GM23338 (cell line): ENCODE measurements at regions not wholly inside any gene's neighbourhood (a gene's known extent, or its start where the extent isn't known, plus 50 kb on each side); places are given as distances from the start of the nearest gene placed in this dataset.
"Not testable (repeated sequence)": the region's sequence is repeated elsewhere in the genome, so short reads cannot be mapped to it uniquely, and the experiment has no call there.

ENCODE experiments used
- CREB1 ChIP-seq: fragments of 250-450 bp; sonication (Bioruptor Pico); IDR thresholded peaks from 2 replicates; pipeline ENCODE4 v1.5.0; 2020; ENCODE audit warnings: low read depth, mild to moderate bottlenecking, moderate library complexity
- EZH2 ChIP-seq: fragments of 200-600 bp; sonication (generic); IDR thresholded peaks from one replicate; pipeline ENCODE4 v1.8.0; 2017; ENCODE audit warnings: antibody characterized with exemption, mild to moderate bottlenecking, low read depth; ENCODE audit not compliant: unreplicated experiment
- EZH2phosphoT487 ChIP-seq: fragments of 200-600 bp; sonication (generic); IDR thresholded peaks from one replicate; pipeline ENCODE4 v1.8.1; 2018; ENCODE audit warnings: antibody characterized with exemption; ENCODE audit not compliant: unreplicated experiment
- JUNB ChIP-seq: IDR thresholded peaks from one replicate; pipeline ENCODE4 v1.6.1; 2016; ENCODE audit warnings: antibody characterized with exemption; ENCODE audit not compliant: unreplicated experiment
- POLR2AphosphoS5 ChIP-seq: IDR thresholded peaks from 2 replicates; pipeline ENCODE4 v1.6.1; 2016; ENCODE audit warnings: antibody characterized with exemption, low read depth
- STAT1 ChIP-seq: IDR thresholded peaks from one replicate; pipeline ENCODE4 v1.6.1; 2016; ENCODE audit warnings: antibody characterized with exemption; ENCODE audit not compliant: unreplicated experiment
- ZNF114 ChIP-seq: fragments of 250-450 bp; sonication (Bioruptor Pico); IDR thresholded peaks from 2 replicates; pipeline ENCODE4 v1.5.0; 2020; ENCODE audit warnings: mild to moderate bottlenecking, moderate library complexity
- ZNF331 ChIP-seq: fragments of 250-450 bp; sonication (Bioruptor Pico); IDR thresholded peaks from 2 replicates; pipeline ENCODE4 v1.5.0; 2020; ENCODE audit warnings: low read depth, mild to moderate bottlenecking, moderate library complexity
- TF ChIP-seq, protein P1 (sequence below), 2 experiments: fragments of 200-600 bp in 1 of 2; sonication (generic) in 1 of 2; conservative IDR thresholded peaks; 2 replicates each; pipeline versions ENCODE4 v1.5.1 to v1.6.1; 2016 to 2017; ENCODE audit warnings: antibody characterized with exemption in 2 of 2, low read depth in 2 of 2, mild to moderate bottlenecking in 2 of 2, moderate library complexity in 1 of 2
- TF ChIP-seq, protein P2 (sequence below): IDR thresholded peaks from one replicate; pipeline ENCODE4 v1.6.1; 2018; ENCODE audit warnings: antibody characterized with exemption; ENCODE audit not compliant: unreplicated experiment
- TF ChIP-seq, protein P3 (sequence below): IDR thresholded peaks from 2 replicates; pipeline ENCODE4 v1.6.1; 2016; ENCODE audit warnings: antibody characterized with exemption

DNA sequence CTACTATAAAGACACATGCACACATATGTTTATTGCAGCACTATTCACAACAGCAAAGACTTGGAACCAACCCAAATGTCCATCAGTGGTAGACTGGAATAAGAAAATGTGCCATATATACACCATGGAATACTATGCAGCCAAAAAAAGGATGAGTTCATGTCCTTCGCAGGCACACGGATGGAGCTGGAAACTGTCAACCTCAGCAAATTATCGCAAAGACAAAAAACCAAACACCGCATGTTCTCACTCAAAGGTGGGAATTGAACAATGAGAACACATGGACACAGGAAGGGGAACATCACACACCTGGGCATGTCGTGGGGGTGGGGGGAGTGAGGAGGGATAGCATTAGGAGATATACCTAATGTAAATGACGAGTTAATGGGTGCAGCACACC, 460.1 kb upstream of the NRSN1 start:
- TF ChIP-seq, protein P1, sequence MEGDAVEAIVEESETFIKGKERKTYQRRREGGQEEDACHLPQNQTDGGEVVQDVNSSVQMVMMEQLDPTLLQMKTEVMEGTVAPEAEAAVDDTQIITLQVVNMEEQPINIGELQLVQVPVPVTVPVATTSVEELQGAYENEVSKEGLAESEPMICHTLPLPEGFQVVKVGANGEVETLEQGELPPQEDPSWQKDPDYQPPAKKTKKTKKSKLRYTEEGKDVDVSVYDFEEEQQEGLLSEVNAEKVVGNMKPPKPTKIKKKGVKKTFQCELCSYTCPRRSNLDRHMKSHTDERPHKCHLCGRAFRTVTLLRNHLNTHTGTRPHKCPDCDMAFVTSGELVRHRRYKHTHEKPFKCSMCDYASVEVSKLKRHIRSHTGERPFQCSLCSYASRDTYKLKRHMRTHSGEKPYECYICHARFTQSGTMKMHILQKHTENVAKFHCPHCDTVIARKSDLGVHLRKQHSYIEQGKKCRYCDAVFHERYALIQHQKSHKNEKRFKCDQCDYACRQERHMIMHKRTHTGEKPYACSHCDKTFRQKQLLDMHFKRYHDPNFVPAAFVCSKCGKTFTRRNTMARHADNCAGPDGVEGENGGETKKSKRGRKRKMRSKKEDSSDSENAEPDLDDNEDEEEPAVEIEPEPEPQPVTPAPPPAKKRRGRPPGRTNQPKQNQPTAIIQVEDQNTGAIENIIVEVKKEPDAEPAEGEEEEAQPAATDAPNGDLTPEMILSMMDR (conservative IDR thresholded peaks at IDR 0.05; ENCODE audit: low read depth in 2 of 2) = not testable (repeated sequence)
- TF ChIP-seq, protein P2, sequence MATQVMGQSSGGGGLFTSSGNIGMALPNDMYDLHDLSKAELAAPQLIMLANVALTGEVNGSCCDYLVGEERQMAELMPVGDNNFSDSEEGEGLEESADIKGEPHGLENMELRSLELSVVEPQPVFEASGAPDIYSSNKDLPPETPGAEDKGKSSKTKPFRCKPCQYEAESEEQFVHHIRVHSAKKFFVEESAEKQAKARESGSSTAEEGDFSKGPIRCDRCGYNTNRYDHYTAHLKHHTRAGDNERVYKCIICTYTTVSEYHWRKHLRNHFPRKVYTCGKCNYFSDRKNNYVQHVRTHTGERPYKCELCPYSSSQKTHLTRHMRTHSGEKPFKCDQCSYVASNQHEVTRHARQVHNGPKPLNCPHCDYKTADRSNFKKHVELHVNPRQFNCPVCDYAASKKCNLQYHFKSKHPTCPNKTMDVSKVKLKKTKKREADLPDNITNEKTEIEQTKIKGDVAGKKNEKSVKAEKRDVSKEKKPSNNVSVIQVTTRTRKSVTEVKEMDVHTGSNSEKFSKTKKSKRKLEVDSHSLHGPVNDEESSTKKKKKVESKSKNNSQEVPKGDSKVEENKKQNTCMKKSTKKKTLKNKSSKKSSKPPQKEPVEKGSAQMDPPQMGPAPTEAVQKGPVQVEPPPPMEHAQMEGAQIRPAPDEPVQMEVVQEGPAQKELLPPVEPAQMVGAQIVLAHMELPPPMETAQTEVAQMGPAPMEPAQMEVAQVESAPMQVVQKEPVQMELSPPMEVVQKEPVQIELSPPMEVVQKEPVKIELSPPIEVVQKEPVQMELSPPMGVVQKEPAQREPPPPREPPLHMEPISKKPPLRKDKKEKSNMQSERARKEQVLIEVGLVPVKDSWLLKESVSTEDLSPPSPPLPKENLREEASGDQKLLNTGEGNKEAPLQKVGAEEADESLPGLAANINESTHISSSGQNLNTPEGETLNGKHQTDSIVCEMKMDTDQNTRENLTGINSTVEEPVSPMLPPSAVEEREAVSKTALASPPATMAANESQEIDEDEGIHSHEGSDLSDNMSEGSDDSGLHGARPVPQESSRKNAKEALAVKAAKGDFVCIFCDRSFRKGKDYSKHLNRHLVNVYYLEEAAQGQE = not testable (repeated sequence)
- not testable (repeated sequence) for TF ChIP-seq EZH2phosphoT487; POLR2AphosphoS5; CREB1 (CRISPR knock-in tag); EZH2; STAT1; ZNF331; ZNF114 (CRISPR knock-in tag); JUNB
- TF ChIP-seq, protein P3, sequence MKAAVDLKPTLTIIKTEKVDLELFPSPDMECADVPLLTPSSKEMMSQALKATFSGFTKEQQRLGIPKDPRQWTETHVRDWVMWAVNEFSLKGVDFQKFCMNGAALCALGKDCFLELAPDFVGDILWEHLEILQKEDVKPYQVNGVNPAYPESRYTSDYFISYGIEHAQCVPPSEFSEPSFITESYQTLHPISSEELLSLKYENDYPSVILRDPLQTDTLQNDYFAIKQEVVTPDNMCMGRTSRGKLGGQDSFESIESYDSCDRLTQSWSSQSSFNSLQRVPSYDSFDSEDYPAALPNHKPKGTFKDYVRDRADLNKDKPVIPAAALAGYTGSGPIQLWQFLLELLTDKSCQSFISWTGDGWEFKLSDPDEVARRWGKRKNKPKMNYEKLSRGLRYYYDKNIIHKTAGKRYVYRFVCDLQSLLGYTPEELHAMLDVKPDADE = not testable (repeated sequence)
